Tibial nerve (tissue), 4 donors: ENCODE measurements at regions not wholly inside any gene's neighbourhood (a gene's known extent, or its start where the extent isn't known, plus 50 kb on each side); places are given as distances from the start of the nearest gene placed in this dataset.

Experiments
- EP300 ChIP-seq, 2 donors: sonication (generic); formaldehyde crosslinking; IDR thresholded peaks; one replicate each; pipeline ENCODE4 v1.6.1; 2017; ENCODE audit warnings: antibody characterized with exemption in 2 of 2, mild to moderate bottlenecking in 1 of 2
- POLR2A ChIP-seq, 2 donors: fragments of 450-650 bp; IDR thresholded peaks; one replicate each; pipeline ENCODE4 v1.6.1; 2017; ENCODE audit warnings: antibody characterized with exemption in 2 of 2, mild to moderate bottlenecking in 2 of 2, moderate library complexity in 2 of 2
- TF ChIP-seq, protein P1 (sequence below), 5 experiments: fragments of 200-600 bp in 3 of 5; fragments of 450-650 bp in 2 of 5; sonication (generic) in 3 of 5; IDR thresholded peaks; one replicate each; pipeline ENCODE4 v1.5.1; 2016 to 2019; ENCODE audit warnings: antibody characterized with exemption in 5 of 5, mild to moderate bottlenecking in 3 of 5, moderate library complexity in 2 of 5

DNA sequence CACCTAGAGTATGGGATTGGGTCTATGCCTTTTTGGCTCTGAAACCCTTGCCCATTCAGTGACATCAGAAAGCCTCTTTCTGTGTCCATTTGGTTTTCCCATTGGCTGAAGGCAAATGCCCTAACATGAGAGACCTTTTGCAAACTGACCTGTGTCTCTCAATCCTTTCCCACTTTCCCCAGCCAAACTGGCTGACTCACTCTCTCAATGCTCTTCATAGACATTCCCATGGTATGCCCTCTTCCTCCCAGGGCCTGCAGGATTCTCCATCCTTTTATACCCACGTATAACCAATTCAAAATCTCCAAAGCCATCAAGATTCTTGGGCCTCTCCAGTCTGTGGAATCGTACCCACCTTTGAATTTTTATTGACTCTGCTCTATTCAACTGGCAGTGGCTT is 563.3 kb downstream of the GATA3 start:
- TF ChIP-seq, protein P1, sequence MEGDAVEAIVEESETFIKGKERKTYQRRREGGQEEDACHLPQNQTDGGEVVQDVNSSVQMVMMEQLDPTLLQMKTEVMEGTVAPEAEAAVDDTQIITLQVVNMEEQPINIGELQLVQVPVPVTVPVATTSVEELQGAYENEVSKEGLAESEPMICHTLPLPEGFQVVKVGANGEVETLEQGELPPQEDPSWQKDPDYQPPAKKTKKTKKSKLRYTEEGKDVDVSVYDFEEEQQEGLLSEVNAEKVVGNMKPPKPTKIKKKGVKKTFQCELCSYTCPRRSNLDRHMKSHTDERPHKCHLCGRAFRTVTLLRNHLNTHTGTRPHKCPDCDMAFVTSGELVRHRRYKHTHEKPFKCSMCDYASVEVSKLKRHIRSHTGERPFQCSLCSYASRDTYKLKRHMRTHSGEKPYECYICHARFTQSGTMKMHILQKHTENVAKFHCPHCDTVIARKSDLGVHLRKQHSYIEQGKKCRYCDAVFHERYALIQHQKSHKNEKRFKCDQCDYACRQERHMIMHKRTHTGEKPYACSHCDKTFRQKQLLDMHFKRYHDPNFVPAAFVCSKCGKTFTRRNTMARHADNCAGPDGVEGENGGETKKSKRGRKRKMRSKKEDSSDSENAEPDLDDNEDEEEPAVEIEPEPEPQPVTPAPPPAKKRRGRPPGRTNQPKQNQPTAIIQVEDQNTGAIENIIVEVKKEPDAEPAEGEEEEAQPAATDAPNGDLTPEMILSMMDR (IDR thresholded peaks at IDR 0.05), result no peak
- TF ChIP-seq POLR2A (IDR thresholded peaks at IDR 0.05), result no peak
- TF ChIP-seq EP300 (IDR thresholded peaks at IDR 0.05), result no peak
